Osteoblast (primary cell): ENCODE measurements at regions not wholly inside any gene's neighbourhood (a gene's known extent, or its start where the extent isn't known, plus 50 kb on each side); places are given as distances from the start of the nearest gene placed in this dataset.

Experiments used
- DNase-seq: peaks from one replicate; pipeline ENCODE4 v3.0.0; 2011; ENCODE audit warnings: low spot score, mixed read lengths; ENCODE audit not compliant: insufficient read length; ENCODE audit errors: missing footprints
- H2AFZ ChIP-seq: 2 replicates; pipeline ENCODE4 v1.6.0; 2011; ENCODE audit warnings: mild to moderate bottlenecking, low read length
- H3K27ac ChIP-seq: 2 replicates; pipeline ENCODE4 v1.5.1; 2011; ENCODE audit warnings: mild to moderate bottlenecking, low read depth, low read length, moderate library complexity
- H3K27me3 ChIP-seq: 2 replicates; pipeline ENCODE4 v1.6.0; 2012; ENCODE audit warnings: mild to moderate bottlenecking, control low read depth, inconsistent platforms, low read length, moderate library complexity; ENCODE audit not compliant: insufficient read depth
- H3K36me3 ChIP-seq: 2 replicates; pipeline ENCODE4 v1.5.1; 2011; ENCODE audit warnings: mild to moderate bottlenecking, low read length, control low read depth, moderate library complexity; ENCODE audit not compliant: insufficient read depth
- H3K4me1 ChIP-seq: 2 replicates; pipeline ENCODE4 v1.5.1; 2011; ENCODE audit warnings: mild to moderate bottlenecking, low read length, control low read depth, moderate library complexity; ENCODE audit not compliant: insufficient read depth
- H3K4me2 ChIP-seq: 2 replicates; pipeline ENCODE4 v1.6.0; 2011; ENCODE audit warnings: mild to moderate bottlenecking, low read length; ENCODE audit not compliant: insufficient read depth
- H3K4me3 ChIP-seq: fragments of 200-600 bp; sonication (generic); 3 replicates; pipeline ENCODE4 v1.5.1; 2012; ENCODE audit warnings: mild to moderate bottlenecking, low read length, inconsistent platforms; ENCODE audit not compliant: insufficient read depth
- H3K79me2 ChIP-seq: 2 replicates; pipeline ENCODE4 v1.6.0; 2012; ENCODE audit warnings: mild to moderate bottlenecking, low read length, control low read depth, inconsistent platforms; ENCODE audit not compliant: insufficient read depth
- H3K9me3 ChIP-seq: 2 replicates; pipeline ENCODE4 v1.5.1; 2011; ENCODE audit warnings: low read depth, low read length, control low read depth
- H4K20me1 ChIP-seq: 2 replicates; pipeline ENCODE4 v1.6.0; 2012; ENCODE audit warnings: mild to moderate bottlenecking, low read length, control low read depth; ENCODE audit not compliant: insufficient read depth
- TF ChIP-seq, protein P1 (sequence below): IDR thresholded peaks from 2 replicates; pipeline ENCODE4 v1.5.1; 2011; ENCODE audit warnings: mild to moderate bottlenecking, low read depth, low read length, moderate library complexity; ENCODE audit errors: extremely low read depth

GRCh38 chr6:113736978-113737377 lies 120.2 kb upstream of the MARCKS start:
- H3K79me2 ChIP-seq: no peaks in the 10 kb centered on the region
- H3K36me3 ChIP-seq: no peaks in the 10 kb centered on the region
- DNase-seq: no peak

GRCh38 chr6:113739041-113739655 lies 118.0 kb upstream of the MARCKS start:
- peaks cover 9% of the 10 kb centered on the region for H3K4me1 ChIP-seq
- TF ChIP-seq, protein P1, sequence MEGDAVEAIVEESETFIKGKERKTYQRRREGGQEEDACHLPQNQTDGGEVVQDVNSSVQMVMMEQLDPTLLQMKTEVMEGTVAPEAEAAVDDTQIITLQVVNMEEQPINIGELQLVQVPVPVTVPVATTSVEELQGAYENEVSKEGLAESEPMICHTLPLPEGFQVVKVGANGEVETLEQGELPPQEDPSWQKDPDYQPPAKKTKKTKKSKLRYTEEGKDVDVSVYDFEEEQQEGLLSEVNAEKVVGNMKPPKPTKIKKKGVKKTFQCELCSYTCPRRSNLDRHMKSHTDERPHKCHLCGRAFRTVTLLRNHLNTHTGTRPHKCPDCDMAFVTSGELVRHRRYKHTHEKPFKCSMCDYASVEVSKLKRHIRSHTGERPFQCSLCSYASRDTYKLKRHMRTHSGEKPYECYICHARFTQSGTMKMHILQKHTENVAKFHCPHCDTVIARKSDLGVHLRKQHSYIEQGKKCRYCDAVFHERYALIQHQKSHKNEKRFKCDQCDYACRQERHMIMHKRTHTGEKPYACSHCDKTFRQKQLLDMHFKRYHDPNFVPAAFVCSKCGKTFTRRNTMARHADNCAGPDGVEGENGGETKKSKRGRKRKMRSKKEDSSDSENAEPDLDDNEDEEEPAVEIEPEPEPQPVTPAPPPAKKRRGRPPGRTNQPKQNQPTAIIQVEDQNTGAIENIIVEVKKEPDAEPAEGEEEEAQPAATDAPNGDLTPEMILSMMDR: no peak

More at GRCh38 chr6:113736978-113737377, 120.2 kb upstream of the MARCKS start:
- Histone ChIP-seq H3K9me3 (no peaks in the 10 kb centered on the region), H3K27ac (no peak overlapping the region), H4K20me1 (no peaks in the 10 kb centered on the region), H3K4me1 (peaks cover 15% of the 10 kb centered on the region), H3K4me3 (no peak overlapping the region), H3K4me2 (no peak overlapping the region), H2AFZ (no peak overlapping the region), H3K27me3 (no peaks in the 10 kb centered on the region)
- TF ChIP-seq, protein P1: no peak

DNA sequence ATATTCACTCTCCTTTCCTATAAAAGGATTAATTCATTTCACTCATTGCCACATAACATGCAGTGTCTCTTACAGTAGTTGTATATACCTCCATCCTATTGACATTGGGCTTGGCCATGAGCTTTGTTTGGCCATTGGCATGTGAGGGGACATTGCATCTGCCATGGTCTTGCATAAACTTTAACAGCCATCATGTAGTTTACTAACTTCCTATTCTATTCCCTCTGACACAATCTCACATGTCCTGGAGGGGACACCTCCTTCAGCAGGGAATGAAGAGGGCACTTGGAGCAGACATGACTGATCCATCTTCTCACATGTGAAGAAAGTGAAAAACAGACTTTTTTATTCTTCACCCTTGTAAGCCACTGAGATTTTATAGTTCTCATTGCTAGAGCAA lies 115.5 kb upstream of the MARCKS start:
- no peak for DNase-seq
- H4K20me1 ChIP-seq: no peaks in the 10 kb centered on the region
- no peaks in the 10 kb centered on the region for H3K4me1 ChIP-seq
- H3K9me3 ChIP-seq: no peaks in the 10 kb centered on the region
- no peaks in the 10 kb centered on the region for H3K27me3 ChIP-seq
- H2AFZ ChIP-seq: no peak overlapping the region
- no peak overlapping the region for H3K4me2 ChIP-seq
- no peak overlapping the region for H3K4me3 ChIP-seq
- TF ChIP-seq, protein P1: no peak
- H3K79me2 ChIP-seq: no peaks in the 10 kb centered on the region
- no peaks in the 10 kb centered on the region for H3K36me3 ChIP-seq
- no peak overlapping the region for H3K27ac ChIP-seq

More at GRCh38 chr6:113739041-113739655, 118.0 kb upstream of the MARCKS start:
- Histone ChIP-seq H3K27ac (no peak overlapping the region), H4K20me1 (no peaks in the 10 kb centered on the region), H2AFZ (no peak overlapping the region), H3K27me3 (no peaks in the 10 kb centered on the region), H3K4me3 (no peak overlapping the region), H3K4me2 (no peak overlapping the region), H3K9me3 (no peaks in the 10 kb centered on the region), H3K79me2 (no peaks in the 10 kb centered on the region), H3K36me3 (no peaks in the 10 kb centered on the region)
- DNase-seq: no peak

GRCh38 chr6:113742342-113742741 lies 114.8 kb upstream of the MARCKS start:
- Histone ChIP-seq H3K9me3 (no peaks in the 10 kb centered on the region), H3K79me2 (no peaks in the 10 kb centered on the region)
- DNase-seq: no peak

More at GRCh38 chr6:113742342-113742741, 114.8 kb upstream of the MARCKS start:
- Histone ChIP-seq H4K20me1 (no peaks in the 10 kb centered on the region), H3K4me2 (no peak overlapping the region), H3K27me3 (no peaks in the 10 kb centered on the region), H3K4me3 (no peak overlapping the region), H3K27ac (no peak overlapping the region), H3K36me3 (no peaks in the 10 kb centered on the region), H3K4me1 (no peaks in the 10 kb centered on the region), H2AFZ (no peak overlapping the region)
- TF ChIP-seq, protein P1: no peak
